Hypothalamus (tissue), 51 donors: ENCODE measurements at regions not wholly inside any gene's neighbourhood (a gene's known extent, or its start where the extent isn't known, plus 50 kb on each side); places are given as distances from the start of the nearest gene placed in this dataset.

Source experiments
- DNase-seq, 51 donors: peaks; one replicate each; lab custom pipeline; 2025; lab: John Stamatoyannopoulos, UW

GRCh38 chr11:27783701-27784355 is 83.6 kb upstream of the BDNF start:
- DNase-seq = no peak

- DNase-seq = no peak
Observed at GRCh38 chr11:27777033-27777432, 76.8 kb upstream of the BDNF start.

- no peak for DNase-seq
Observed at GRCh38 chr11:27773884-27774283, 73.6 kb upstream of the BDNF start.

- DNase-seq = no peak
Observed at GRCh38 chr11:27771516-27771915, 71.3 kb upstream of the BDNF start.

- no peak for DNase-seq
Observed at GRCh38 chr11:27770576-27770975, 70.3 kb upstream of the BDNF start.

GRCh38 chr11:27763736-27764135 is 63.5 kb upstream of the BDNF start:
- DNase-seq = no peak

- DNase-seq = no peak
Observed at GRCh38 chr11:27761356-27761755, 61.1 kb upstream of the BDNF start.

GRCh38 chr11:27757953-27758352 is 57.7 kb upstream of the BDNF start:
- no peak for DNase-seq

GRCh38 chr11:27754035-27755017 is 54.1 kb upstream of the BDNF start:
- DNase-seq = no peak
